HG03565 (cell line): ENCODE measurements at regions not wholly inside any gene's neighbourhood (a gene's known extent, or its start where the extent isn't known, plus 50 kb on each side); places are given as distances from the start of the nearest gene placed in this dataset.

Experiments used
- ATAC-seq: cut with Tn5 transposase; IDR thresholded peaks from one replicate; pipeline ENCODE4 v1.9.1; 2021; ENCODE audit warnings: mild to moderate bottlenecking, moderate library complexity; ENCODE audit not compliant: unreplicated experiment

- ATAC-seq = no peak
Measured at GRCh38 chr12:34391771-34392581, 369.7 kb downstream of the ALG10 start.

GRCh38 chr12:34392741-34393085 lies 370.4 kb downstream of the ALG10 start:
- no peak for ATAC-seq

- no peak for ATAC-seq
Measured at GRCh38 chr12:34393086-34393820, 371.0 kb downstream of the ALG10 start.

- ATAC-seq = no peak
Measured at GRCh38 chr12:34393821-34394150, 371.5 kb downstream of the ALG10 start.

GRCh38 chr12:34394211-34395055 lies 372.1 kb downstream of the ALG10 start:
- no peak for ATAC-seq

GRCh38 chr12:34395056-34396005 lies 373.0 kb downstream of the ALG10 start:
- no peak for ATAC-seq

- no peak for ATAC-seq
Measured at GRCh38 chr12:34396006-34396860, 373.9 kb downstream of the ALG10 start.

GRCh38 chr12:34396861-34397590 lies 374.7 kb downstream of the ALG10 start:
- no peak for ATAC-seq

- no peak for ATAC-seq
Measured at GRCh38 chr12:34397591-34398365, 375.5 kb downstream of the ALG10 start.

GRCh38 chr12:34398366-34398705 lies 376.0 kb downstream of the ALG10 start:
- ATAC-seq = no peak

- no peak for ATAC-seq
Measured at GRCh38 chr12:34398706-34399630, 376.7 kb downstream of the ALG10 start.

- ATAC-seq = no peak
Measured at GRCh38 chr12:34399631-34400410, 377.5 kb downstream of the ALG10 start.

GRCh38 chr12:34400411-34400881 lies 378.1 kb downstream of the ALG10 start:
- no peak for ATAC-seq

GRCh38 chr12:34400986-34401658 lies 378.8 kb downstream of the ALG10 start:
- ATAC-seq = no peak

GRCh38 chr12:34401659-34402227 lies 379.4 kb downstream of the ALG10 start:
- ATAC-seq = no peak
